IMR-90 (cell line): ENCODE measurements at regions not wholly inside any gene's neighbourhood (a gene's known extent, or its start where the extent isn't known, plus 50 kb on each side); places are given as distances from the start of the nearest gene placed in this dataset.

Source experiments
- CEBPB ChIP-seq: IDR thresholded peaks from 2 replicates; pipeline ENCODE4 v1.6.1; 2012; ENCODE audit warnings: low read depth, low read length, improper control_type of control experiment
- CHD1 ChIP-seq: IDR thresholded peaks from 2 replicates; pipeline ENCODE4 v1.6.1; 2012; ENCODE audit warnings: low read depth, low read length, improper control_type of control experiment
- MAZ ChIP-seq: IDR thresholded peaks from 2 replicates; pipeline ENCODE4 v1.6.1; 2012; ENCODE audit warnings: low read depth, mild to moderate bottlenecking, low read length, improper control_type of control experiment, moderate library complexity, borderline replicate concordance
- POLR2A ChIP-seq: IDR thresholded peaks from 2 replicates; pipeline ENCODE4 v1.6.1; 2012; ENCODE audit warnings: mild to moderate bottlenecking, low read depth, low read length
- RAD21 ChIP-seq: IDR thresholded peaks from 2 replicates; pipeline ENCODE4 v1.6.1; 2012; ENCODE audit warnings: low read length, improper control_type of control experiment
- RFX5 ChIP-seq: IDR thresholded peaks from 2 replicates; pipeline ENCODE4 v1.8.0; 2012; ENCODE audit warnings: low read depth, mild to moderate bottlenecking, low read length, moderate library complexity
- USF2 ChIP-seq: fragments of 150-350 bp; IDR thresholded peaks from 2 replicates; pipeline ENCODE4 v1.6.1; 2017; ENCODE audit warnings: mild to moderate bottlenecking, antibody characterized with exemption, low read length, low read depth
- TF ChIP-seq, protein P1 (sequence below): conservative IDR thresholded peaks from 2 replicates; pipeline ENCODE4 v1.5.1; 2012; ENCODE audit warnings: mild to moderate bottlenecking, low read depth, low read length, improper control_type of control experiment

- TF ChIP-seq, protein P1, sequence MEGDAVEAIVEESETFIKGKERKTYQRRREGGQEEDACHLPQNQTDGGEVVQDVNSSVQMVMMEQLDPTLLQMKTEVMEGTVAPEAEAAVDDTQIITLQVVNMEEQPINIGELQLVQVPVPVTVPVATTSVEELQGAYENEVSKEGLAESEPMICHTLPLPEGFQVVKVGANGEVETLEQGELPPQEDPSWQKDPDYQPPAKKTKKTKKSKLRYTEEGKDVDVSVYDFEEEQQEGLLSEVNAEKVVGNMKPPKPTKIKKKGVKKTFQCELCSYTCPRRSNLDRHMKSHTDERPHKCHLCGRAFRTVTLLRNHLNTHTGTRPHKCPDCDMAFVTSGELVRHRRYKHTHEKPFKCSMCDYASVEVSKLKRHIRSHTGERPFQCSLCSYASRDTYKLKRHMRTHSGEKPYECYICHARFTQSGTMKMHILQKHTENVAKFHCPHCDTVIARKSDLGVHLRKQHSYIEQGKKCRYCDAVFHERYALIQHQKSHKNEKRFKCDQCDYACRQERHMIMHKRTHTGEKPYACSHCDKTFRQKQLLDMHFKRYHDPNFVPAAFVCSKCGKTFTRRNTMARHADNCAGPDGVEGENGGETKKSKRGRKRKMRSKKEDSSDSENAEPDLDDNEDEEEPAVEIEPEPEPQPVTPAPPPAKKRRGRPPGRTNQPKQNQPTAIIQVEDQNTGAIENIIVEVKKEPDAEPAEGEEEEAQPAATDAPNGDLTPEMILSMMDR: no peak
- no peak for TF ChIP-seq CEBPB
- no peak for TF ChIP-seq POLR2A
- no peak for TF ChIP-seq RFX5
- TF ChIP-seq MAZ: no peak
- TF ChIP-seq USF2: no peak
- TF ChIP-seq CHD1: no peak
- no peak for TF ChIP-seq RAD21
Observed at GRCh38 chr1:29894311-29894710, 658.0 kb downstream of the PTPRU start.
